Adrenal gland (tissue), 5 donors: ENCODE measurements at regions not wholly inside any gene's neighbourhood (a gene's known extent, or its start where the extent isn't known, plus 50 kb on each side); places are given as distances from the start of the nearest gene placed in this dataset.

Source experiments
- POLR2A ChIP-seq, 2 donors: fragments of 450-650 bp; IDR thresholded peaks; one replicate each; pipeline ENCODE4 v1.6.1; 2017; ENCODE audit warnings: antibody characterized with exemption in 2 of 2, mild to moderate bottlenecking in 2 of 2, moderate library complexity in 1 of 2
- TF ChIP-seq, protein P1 (sequence below), 6 experiments: fragments of 450-650 bp in 4 of 6; fragments of 200-600 bp in 2 of 6; sonication (generic) in 1 of 6; IDR thresholded peaks; 1 replicate in 5 of 6; 2 replicates in 1 of 6; pipeline versions ENCODE4 v1.5.1 to v1.8.0; 2016 to 2021; ENCODE audit warnings: antibody characterized with exemption in 6 of 6, mild to moderate bottlenecking in 2 of 6, moderate library complexity in 1 of 6
- donor health status: DM: no; HTN: no; CAD: no.

DNA sequence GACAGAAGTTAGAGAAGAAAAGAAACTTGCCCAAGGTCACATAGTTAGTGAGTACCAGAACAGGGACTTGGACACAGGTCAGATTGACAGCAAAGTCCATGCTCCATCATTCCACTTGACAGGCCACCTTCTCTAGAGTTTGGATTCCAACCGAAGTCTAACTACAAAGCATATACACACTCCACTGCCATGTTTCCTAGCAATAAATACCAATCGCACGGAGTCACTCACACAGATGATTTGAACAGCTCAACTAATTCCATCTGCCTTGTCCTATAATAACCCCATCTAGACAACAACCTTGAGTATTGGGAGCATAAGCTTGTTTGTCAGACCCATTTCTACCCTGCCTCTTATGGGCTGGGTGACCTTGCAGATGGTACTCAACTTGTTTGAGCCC lies 334.6 kb upstream of the MGAT5 start:
- TF ChIP-seq, protein P1, sequence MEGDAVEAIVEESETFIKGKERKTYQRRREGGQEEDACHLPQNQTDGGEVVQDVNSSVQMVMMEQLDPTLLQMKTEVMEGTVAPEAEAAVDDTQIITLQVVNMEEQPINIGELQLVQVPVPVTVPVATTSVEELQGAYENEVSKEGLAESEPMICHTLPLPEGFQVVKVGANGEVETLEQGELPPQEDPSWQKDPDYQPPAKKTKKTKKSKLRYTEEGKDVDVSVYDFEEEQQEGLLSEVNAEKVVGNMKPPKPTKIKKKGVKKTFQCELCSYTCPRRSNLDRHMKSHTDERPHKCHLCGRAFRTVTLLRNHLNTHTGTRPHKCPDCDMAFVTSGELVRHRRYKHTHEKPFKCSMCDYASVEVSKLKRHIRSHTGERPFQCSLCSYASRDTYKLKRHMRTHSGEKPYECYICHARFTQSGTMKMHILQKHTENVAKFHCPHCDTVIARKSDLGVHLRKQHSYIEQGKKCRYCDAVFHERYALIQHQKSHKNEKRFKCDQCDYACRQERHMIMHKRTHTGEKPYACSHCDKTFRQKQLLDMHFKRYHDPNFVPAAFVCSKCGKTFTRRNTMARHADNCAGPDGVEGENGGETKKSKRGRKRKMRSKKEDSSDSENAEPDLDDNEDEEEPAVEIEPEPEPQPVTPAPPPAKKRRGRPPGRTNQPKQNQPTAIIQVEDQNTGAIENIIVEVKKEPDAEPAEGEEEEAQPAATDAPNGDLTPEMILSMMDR (IDR thresholded peaks at IDR 0.05), result no peak
- TF ChIP-seq POLR2A (IDR thresholded peaks at IDR 0.05), result no peak
